ENCODE measurements at regions not wholly inside any gene's neighbourhood (a gene's known extent, or its start where the extent isn't known, plus 50 kb on each side); places are given as distances from the start of the nearest gene placed in this dataset.

- Histone ChIP-seq H3K9me3 (no peaks in the 10 kb centered on the region), H3K4me2 (no peak overlapping the region), H3K4me1 (no peaks in the 10 kb centered on the region), H3K27ac (no peak overlapping the region), H3K4me3 (no peak overlapping the region)
- ATAC-seq (no peak), DNase-seq (ENCODE audit: low read depth in 1 of 2, low spot score in 1 of 2) (no peak), FAIRE-seq (no peak)
- POLR2A ChIA-PET: no interaction called here
- TF ChIP-seq KDM1A (IDR thresholded peaks at IDR 0.05; ENCODE audit: low read depth) (no peak), HOXB5 (CRISPR knock-in tag; IDR thresholded peaks at IDR 0.05) (no peak), RFX5 (IDR thresholded peaks at IDR 0.05) (no peak), POLR2AphosphoS2 (conservative IDR thresholded peaks at IDR 0.05; ENCODE audit: low read length) (no peak), CTCF (IDR thresholded peaks at IDR 0.05) (no peak), TFCP2L1 (CRISPR knock-in tag; IDR thresholded peaks at IDR 0.05) (no peak), NPAS2 (CRISPR knock-in tag; IDR thresholded peaks at IDR 0.05; ENCODE audit: borderline replicate concordance) (no peak), HOXB13 (CRISPR knock-in tag; IDR thresholded peaks at IDR 0.05; ENCODE audit: low read depth) (no peak), ZFP36 (IDR thresholded peaks at IDR 0.05; ENCODE audit: borderline replicate concordance, partially characterized antibody) (no peak), HEYL (CRISPR knock-in tag; IDR thresholded peaks at IDR 0.05) (no peak), EHF (CRISPR knock-in tag; IDR thresholded peaks at IDR 0.05) (no peak), MAZ (IDR thresholded peaks at IDR 0.05; ENCODE audit: borderline replicate concordance, low read depth, low read length) (no peak), ESRRA (IDR thresholded peaks at IDR 0.05; ENCODE audit: borderline replicate concordance, low read length) (no peak), PBX3 (IDR thresholded peaks at IDR 0.05) (no peak)
- WGBS (ENCODE audit: missing lambda C conversion rate): 63% methylated on average over 3 of the region's 3 CpGs
- CTCF ChIA-PET: no interaction called here
These were observed 243.0 kb upstream of the RUNX1 start for GRCh38 chr21:35291973-35292627.

GRCh38 chr21:35291034-35291433, 241.9 kb upstream of the RUNX1 start:
- Histone ChIP-seq H3K4me3 (no peak overlapping the region), H3K4me1 (no peaks in the 10 kb centered on the region), H3K27ac (no peak overlapping the region), H3K9me3 (no peaks in the 10 kb centered on the region), H3K4me2 (no peak overlapping the region)
- no peak for TF ChIP-seq PHF8 (IDR thresholded peaks at IDR 0.05; ENCODE audit: borderline replicate concordance, low read depth)
- no peak for TF ChIP-seq MAX (IDR thresholded peaks at IDR 0.05)
- no peak for TF ChIP-seq HEYL (CRISPR knock-in tag; IDR thresholded peaks at IDR 0.05)
- no peak for TF ChIP-seq ZFP36 (IDR thresholded peaks at IDR 0.05; ENCODE audit: borderline replicate concordance, partially characterized antibody)
- TF ChIP-seq CEBPB (IDR thresholded peaks at IDR 0.05): no peak
- POLR2A ChIA-PET: no interaction called here
- DNase-seq (ENCODE audit: low read depth in 1 of 2, low spot score in 1 of 2) (no peak), ATAC-seq (no peak), FAIRE-seq (no peak)
- 59% methylated on average over 3 of the region's 3 CpGs for WGBS (ENCODE audit: missing lambda C conversion rate)
- CTCF ChIA-PET: no interaction called here

GRCh38 chr21:35288238-35288637, 239.1 kb upstream of the RUNX1 start:
- ChIA-PET CTCF (interaction anchor here (1.2 kb wide), 1 partner anchor 398 kb away, joined by 5 read pairs; no protein-coding TSS in a partner anchor), POLR2A (no interaction called here)
- Histone ChIP-seq H3K4me2 (no peak overlapping the region), H3K9me3 (no peaks in the 10 kb centered on the region), H3K27ac (no peak overlapping the region), H3K4me1 (no peaks in the 10 kb centered on the region), H3K4me3 (no peak overlapping the region)
- DNase-seq (ENCODE audit: low read depth in 1 of 2, low spot score in 1 of 2) (no peak), FAIRE-seq (no peak), ATAC-seq (no peak)
- TF ChIP-seq HDAC2 (IDR thresholded peaks at IDR 0.05): no peak
- no peak for TF ChIP-seq ZFP36 (IDR thresholded peaks at IDR 0.05; ENCODE audit: borderline replicate concordance, partially characterized antibody)
- TF ChIP-seq EHF (CRISPR knock-in tag; IDR thresholded peaks at IDR 0.05): no peak
- TF ChIP-seq RAD21 (conservative IDR thresholded peaks at IDR 0.05 in 1 of 2, IDR thresholded peaks at IDR 0.05 in 1 of 2): no peak
- no peak for TF ChIP-seq MAZ (IDR thresholded peaks at IDR 0.05; ENCODE audit: borderline replicate concordance, low read depth, low read length)
- no peak for TF ChIP-seq RFX5 (IDR thresholded peaks at IDR 0.05)
- TF ChIP-seq TFCP2L1 (CRISPR knock-in tag; IDR thresholded peaks at IDR 0.05): no peak
- TF ChIP-seq RCOR1 (IDR thresholded peaks at IDR 0.05; ENCODE audit: low read depth, low read length): no peak
- TF ChIP-seq KDM5A (IDR thresholded peaks at IDR 0.05): no peak
- TF ChIP-seq MAFK (IDR thresholded peaks at IDR 0.05; ENCODE audit: partially characterized antibody): no peak
- no peak for TF ChIP-seq NFE2L2 (conservative IDR thresholded peaks at IDR 0.05; ENCODE audit: low read length)
- no peak for TF ChIP-seq USF2 (IDR thresholded peaks at IDR 0.05)
- no peak for TF ChIP-seq E2F6 (IDR thresholded peaks at IDR 0.05; ENCODE audit: borderline replicate concordance, low read depth)
- no peak for TF ChIP-seq CBX2 (IDR thresholded peaks at IDR 0.05; ENCODE audit: borderline replicate concordance, low read depth)
- TF ChIP-seq HEYL (CRISPR knock-in tag; IDR thresholded peaks at IDR 0.05): no peak
- no peak for TF ChIP-seq PHF8 (IDR thresholded peaks at IDR 0.05; ENCODE audit: borderline replicate concordance, low read depth)
- TF ChIP-seq RNF2 (IDR thresholded peaks at IDR 0.05; ENCODE audit: borderline replicate concordance, low read depth): no peak
- no peak for TF ChIP-seq MAX (IDR thresholded peaks at IDR 0.05)
- TF ChIP-seq JUN (IDR thresholded peaks at IDR 0.05): no peak
- WGBS (ENCODE audit: missing lambda C conversion rate): 57% methylated on average over 2 of the region's 2 CpGs

All from A549 (cell line).